GM18951 (cell line): ENCODE measurements at regions not wholly inside any gene's neighbourhood (a gene's known extent, or its start where the extent isn't known, plus 50 kb on each side); places are given as distances from the start of the nearest gene placed in this dataset.

Experiments used
- POLR2A ChIP-seq: IDR thresholded peaks from 4 replicates; pipeline ENCODE4 v1.6.1; 2011; ENCODE audit warnings: mild to moderate bottlenecking; ENCODE audit not compliant: insufficient read length, insufficient read depth; ENCODE audit errors: extremely low read depth
- in situ Hi-C: fragments of 300-500 bp; cut with MboI; formaldehyde crosslinking; loops from one replicate; pipeline ENCODE4 v1.12.0; 2022; ENCODE audit warnings: low sequenced_read_pairs, mixed read lengths, inconsistent platforms; ENCODE audit not compliant: unreplicated experiment

- in situ Hi-C loops = no loop called here
- no peak for TF ChIP-seq POLR2A
Observed at GRCh38 chr2:220043990-220044335, 416.5 kb downstream of the SLC4A3 start.

GRCh38 chr2:220044383-220044782 is 417.0 kb downstream of the SLC4A3 start:
- in situ Hi-C loops = no loop called here
- TF ChIP-seq POLR2A = no peak

GRCh38 chr2:220046507-220046906 is 419.1 kb downstream of the SLC4A3 start:
- no peak for TF ChIP-seq POLR2A

GRCh38 chr2:220051716-220052115 is 424.3 kb downstream of the SLC4A3 start:
- TF ChIP-seq POLR2A = no peak
- in situ Hi-C loops = no loop called here

More at GRCh38 chr2:220046507-220046906, 419.1 kb downstream of the SLC4A3 start:
- in situ Hi-C loops = no loop called here

- TF ChIP-seq POLR2A = no peak
- in situ Hi-C loops = no loop called here
Observed at GRCh38 chr2:220053919-220054318, 426.5 kb downstream of the SLC4A3 start.

- TF ChIP-seq POLR2A = no peak
- in situ Hi-C loops = no loop called here
Observed at GRCh38 chr2:220057391-220057790, 430.0 kb downstream of the SLC4A3 start.

GRCh38 chr2:220057916-220058315 is 430.5 kb downstream of the SLC4A3 start:
- no peak for TF ChIP-seq POLR2A
- in situ Hi-C loops = no loop called here

GRCh38 chr2:220064111-220065030 is 436.9 kb downstream of the SLC4A3 start:
- in situ Hi-C loops = no loop called here
- TF ChIP-seq POLR2A = no peak

GRCh38 chr2:220065581-220065980 is 438.2 kb downstream of the SLC4A3 start:
- no peak for TF ChIP-seq POLR2A

GRCh38 chr2:220068846-220069245 is 441.4 kb downstream of the SLC4A3 start:
- TF ChIP-seq POLR2A = no peak
- in situ Hi-C loops = no loop called here

More at GRCh38 chr2:220065581-220065980, 438.2 kb downstream of the SLC4A3 start:
- in situ Hi-C loops = no loop called here

- TF ChIP-seq POLR2A = no peak
- in situ Hi-C loops = no loop called here
Observed at GRCh38 chr2:220070349-220070748, 442.9 kb downstream of the SLC4A3 start.

GRCh38 chr2:220071696-220072095 is 444.3 kb downstream of the SLC4A3 start:
- TF ChIP-seq POLR2A = no peak
- in situ Hi-C loops = no loop called here

GRCh38 chr2:220072669-220073220 is 445.3 kb downstream of the SLC4A3 start:
- TF ChIP-seq POLR2A = no peak
- in situ Hi-C loops = no loop called here

GRCh38 chr2:220075835-220076234 is 448.4 kb downstream of the SLC4A3 start:
- in situ Hi-C loops = no loop called here
- TF ChIP-seq POLR2A = no peak
